ENCODE measurements at regions not wholly inside any gene's neighbourhood (a gene's known extent, or its start where the extent isn't known, plus 50 kb on each side); places are given as distances from the start of the nearest gene placed in this dataset.

GRCh38 chr10:78620985-78621799 is 447.6 kb upstream of the ZMIZ1 start:
- Histone ChIP-seq H3K9me3 (no peaks in the 10 kb centered on the region), H3K4me3 (no peak overlapping the region), H3K36me3 (replicated peaks) (no peaks in the 10 kb centered on the region), H3K4me1 (peaks cover 7% of the 10 kb centered on the region; the same call in 1 of the 2 replicates), H3K27me3 (ENCODE audit: low read depth) (no peaks in the 10 kb centered on the region)
- DNase-seq (ENCODE audit: low spot score in 2 of 2) = no peak
- in situ Hi-C loops (cut with MboI; ENCODE audit: low sequenced_read_pairs) = no loop called here

- Histone ChIP-seq H3K4me3 (no peak overlapping the region), H3K4me1 (peaks cover 7% of the 10 kb centered on the region; the same call in 1 of the 2 replicates), H3K9me3 (no peaks in the 10 kb centered on the region), H3K27me3 (ENCODE audit: low read depth) (no peaks in the 10 kb centered on the region), H3K36me3 (replicated peaks) (no peaks in the 10 kb centered on the region)
- peak in 1 of 2 experiments; percentile 39 for DNase-seq (ENCODE audit: low spot score in 2 of 2)
- in situ Hi-C loops (cut with MboI; ENCODE audit: low sequenced_read_pairs) = no loop called here
These were observed 445.1 kb upstream of the ZMIZ1 start for GRCh38 chr10:78623578-78624215.

- Histone ChIP-seq H3K4me1 (peaks cover 7% of the 10 kb centered on the region; the same call in 1 of the 2 replicates), H3K9me3 (no peaks in the 10 kb centered on the region), H3K27me3 (ENCODE audit: low read depth) (no peaks in the 10 kb centered on the region), H3K36me3 (replicated peaks) (no peaks in the 10 kb centered on the region), H3K4me3 (no peak overlapping the region)
- DNase-seq (ENCODE audit: low spot score in 2 of 2) = no peak
- in situ Hi-C loops (cut with MboI; ENCODE audit: low sequenced_read_pairs) = no loop called here
These were observed 444.0 kb upstream of the ZMIZ1 start for GRCh38 chr10:78624791-78625190.

GRCh38 chr10:78626471-78626870 is 442.3 kb upstream of the ZMIZ1 start:
- Histone ChIP-seq H3K9me3 (no peaks in the 10 kb centered on the region), H3K4me3 (no peak overlapping the region), H3K27me3 (ENCODE audit: low read depth) (no peaks in the 10 kb centered on the region), H3K4me1 (peaks cover 7% of the 10 kb centered on the region; the same call in 1 of the 2 replicates), H3K36me3 (replicated peaks) (no peaks in the 10 kb centered on the region)
- DNase-seq (ENCODE audit: low spot score in 2 of 2) = no peak
- in situ Hi-C loops (cut with MboI; ENCODE audit: low sequenced_read_pairs) = no loop called here

GRCh38 chr10:78627254-78627795 is 441.4 kb upstream of the ZMIZ1 start:
- peaks cover 7% of the 10 kb centered on the region; the same call in 1 of the 2 replicates for H3K4me1 ChIP-seq
- DNase-seq (ENCODE audit: low spot score in 2 of 2) = no peak
- no peaks in the 10 kb centered on the region for H3K36me3 ChIP-seq (replicated peaks)
- H3K9me3 ChIP-seq = no peaks in the 10 kb centered on the region
- H3K4me3 ChIP-seq = no peak overlapping the region
- H3K27me3 ChIP-seq (ENCODE audit: low read depth) = no peaks in the 10 kb centered on the region
- in situ Hi-C loops (cut with MboI; ENCODE audit: low sequenced_read_pairs) = no loop called here

- peaks cover 1% of the 10 kb centered on the region; the same call in 1 of the 2 replicates for H3K4me1 ChIP-seq
- H3K27me3 ChIP-seq (ENCODE audit: low read depth) = no peaks in the 10 kb centered on the region
- no peaks in the 10 kb centered on the region for H3K9me3 ChIP-seq
- no peak overlapping the region for H3K4me3 ChIP-seq
- no peak for DNase-seq (ENCODE audit: low spot score in 2 of 2)
- in situ Hi-C loops (cut with MboI; ENCODE audit: low sequenced_read_pairs) = no loop called here
- H3K36me3 ChIP-seq (replicated peaks) = no peaks in the 10 kb centered on the region
These were observed 439.8 kb upstream of the ZMIZ1 start for GRCh38 chr10:78628976-78629375.

- H3K4me1 ChIP-seq = no peaks in the 10 kb centered on the region
These were observed 439.0 kb upstream of the ZMIZ1 start for GRCh38 chr10:78629773-78630172.

GRCh38 chr10:78630944-78631838 is 437.6 kb upstream of the ZMIZ1 start:
- H3K4me1 ChIP-seq = no peaks in the 10 kb centered on the region
- H3K4me3 ChIP-seq = no peak overlapping the region
- no peaks in the 10 kb centered on the region for H3K27me3 ChIP-seq (ENCODE audit: low read depth)
- in situ Hi-C loops (cut with MboI; ENCODE audit: low sequenced_read_pairs) = no loop called here
- no peaks in the 10 kb centered on the region for H3K9me3 ChIP-seq
- DNase-seq (ENCODE audit: low spot score in 2 of 2) = no peak
- no peaks in the 10 kb centered on the region for H3K36me3 ChIP-seq (replicated peaks)

More at GRCh38 chr10:78629773-78630172, 439.0 kb upstream of the ZMIZ1 start:
- no peak for DNase-seq (ENCODE audit: low spot score in 2 of 2)
- Histone ChIP-seq H3K9me3 (no peaks in the 10 kb centered on the region), H3K27me3 (ENCODE audit: low read depth) (no peaks in the 10 kb centered on the region), H3K36me3 (replicated peaks) (no peaks in the 10 kb centered on the region), H3K4me3 (no peak overlapping the region)
- in situ Hi-C loops (cut with MboI; ENCODE audit: low sequenced_read_pairs) = no loop called here

- no peaks in the 10 kb centered on the region for H3K4me1 ChIP-seq
- no peaks in the 10 kb centered on the region for H3K27me3 ChIP-seq (ENCODE audit: low read depth)
- no peaks in the 10 kb centered on the region for H3K36me3 ChIP-seq (replicated peaks)
- H3K4me3 ChIP-seq = no peak overlapping the region
- no peaks in the 10 kb centered on the region for H3K9me3 ChIP-seq
- in situ Hi-C loops (cut with MboI; ENCODE audit: low sequenced_read_pairs) = no loop called here
- no peak for DNase-seq (ENCODE audit: low spot score in 2 of 2)
These were observed 434.4 kb upstream of the ZMIZ1 start for GRCh38 chr10:78634389-78634815.

GRCh38 chr10:78634835-78635234 is 433.9 kb upstream of the ZMIZ1 start:
- in situ Hi-C loops (cut with MboI; ENCODE audit: low sequenced_read_pairs) = no loop called here
- H3K9me3 ChIP-seq = no peaks in the 10 kb centered on the region
- H3K4me3 ChIP-seq = no peak overlapping the region
- no peak for DNase-seq (ENCODE audit: low spot score in 2 of 2)
- no peaks in the 10 kb centered on the region for H3K4me1 ChIP-seq
- H3K36me3 ChIP-seq (replicated peaks) = no peaks in the 10 kb centered on the region
- no peaks in the 10 kb centered on the region for H3K27me3 ChIP-seq (ENCODE audit: low read depth)

GRCh38 chr10:78639629-78640028 is 429.1 kb upstream of the ZMIZ1 start:
- Histone ChIP-seq H3K9me3 (no peaks in the 10 kb centered on the region), H3K4me3 (no peak overlapping the region), H3K27me3 (ENCODE audit: low read depth) (no peaks in the 10 kb centered on the region), H3K4me1 (no peaks in the 10 kb centered on the region), H3K36me3 (replicated peaks) (no peaks in the 10 kb centered on the region)
- in situ Hi-C loops (cut with MboI; ENCODE audit: low sequenced_read_pairs) = no loop called here
- DNase-seq (ENCODE audit: low spot score in 2 of 2) = no peak

GRCh38 chr10:78640796-78641636 is 427.8 kb upstream of the ZMIZ1 start:
- H3K27me3 ChIP-seq (ENCODE audit: low read depth) = no peaks in the 10 kb centered on the region
- H3K4me3 ChIP-seq = no peak overlapping the region
- no peaks in the 10 kb centered on the region for H3K9me3 ChIP-seq
- no peaks in the 10 kb centered on the region for H3K4me1 ChIP-seq
- no peak for DNase-seq (ENCODE audit: low spot score in 2 of 2)
- in situ Hi-C loops (cut with MboI; ENCODE audit: low sequenced_read_pairs) = no loop called here
- no peaks in the 10 kb centered on the region for H3K36me3 ChIP-seq (replicated peaks)

GRCh38 chr10:78641693-78642092 is 427.1 kb upstream of the ZMIZ1 start:
- no peak for DNase-seq (ENCODE audit: low spot score in 2 of 2)
- in situ Hi-C loops (cut with MboI; ENCODE audit: low sequenced_read_pairs) = no loop called here
- Histone ChIP-seq H3K4me3 (no peak overlapping the region), H3K9me3 (no peaks in the 10 kb centered on the region), H3K36me3 (replicated peaks) (no peaks in the 10 kb centered on the region), H3K4me1 (no peaks in the 10 kb centered on the region), H3K27me3 (ENCODE audit: low read depth) (no peaks in the 10 kb centered on the region)

Measured in HAP-1 (cell line).